HEK293 (cell line): ENCODE measurements at regions not wholly inside any gene's neighbourhood (a gene's known extent, or its start where the extent isn't known, plus 50 kb on each side); places are given as distances from the start of the nearest gene placed in this dataset.

Source experiments
- SCRT2 ChIP-seq: fragments of 450-650 bp; formaldehyde crosslinking; IDR thresholded peaks from 2 replicates; pipeline ENCODE4 v1.5.1; 2016; ENCODE audit warnings: missing biosample characterization, missing genetic modification characterization
- ZNF121 ChIP-seq: fragments of 450-650 bp; formaldehyde crosslinking; IDR thresholded peaks from 2 replicates; pipeline ENCODE4 v1.5.1; 2016; ENCODE audit warnings: missing biosample characterization, missing genetic modification characterization
- ZNF776 ChIP-seq: fragments of 450-650 bp; formaldehyde crosslinking; IDR thresholded peaks from 2 replicates; pipeline ENCODE4 v1.5.0; 2017; ENCODE audit warnings: missing biosample characterization, missing genetic modification characterization, borderline replicate concordance
- TF ChIP-seq, protein P1 (sequence below): fragments of 450-650 bp; formaldehyde crosslinking; IDR thresholded peaks from 2 replicates; pipeline ENCODE4 v1.5.1; 2016; ENCODE audit warnings: missing biosample characterization, missing genetic modification characterization
- TF ChIP-seq, protein P2 (sequence below): fragments of 450-650 bp; formaldehyde crosslinking; optimal IDR thresholded peaks from 2 replicates; pipeline ENCODE3; 2016; ENCODE audit warnings: missing biosample characterization, mild to moderate bottlenecking, missing genetic modification characterization

DNA sequence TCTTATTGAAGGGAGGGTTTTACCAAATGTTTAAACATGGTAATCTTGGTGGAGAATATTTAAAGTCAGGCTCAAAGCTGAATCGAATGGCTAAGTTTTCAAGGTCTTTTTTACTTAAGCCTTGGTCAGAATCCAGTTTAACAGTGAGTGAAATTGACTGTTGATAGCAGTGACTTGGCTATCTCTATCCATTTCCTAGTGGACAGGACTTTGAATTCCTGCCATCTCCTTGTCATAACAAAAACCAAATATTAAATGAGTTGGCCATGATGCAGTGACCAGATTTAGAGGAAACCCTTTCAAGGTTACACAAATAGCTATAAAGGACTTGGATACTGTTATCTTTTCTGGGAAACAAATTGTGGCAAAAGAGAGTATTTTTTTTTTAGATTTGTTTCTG is 92.0 kb downstream of the JRKL start:
- TF ChIP-seq, protein P1, sequence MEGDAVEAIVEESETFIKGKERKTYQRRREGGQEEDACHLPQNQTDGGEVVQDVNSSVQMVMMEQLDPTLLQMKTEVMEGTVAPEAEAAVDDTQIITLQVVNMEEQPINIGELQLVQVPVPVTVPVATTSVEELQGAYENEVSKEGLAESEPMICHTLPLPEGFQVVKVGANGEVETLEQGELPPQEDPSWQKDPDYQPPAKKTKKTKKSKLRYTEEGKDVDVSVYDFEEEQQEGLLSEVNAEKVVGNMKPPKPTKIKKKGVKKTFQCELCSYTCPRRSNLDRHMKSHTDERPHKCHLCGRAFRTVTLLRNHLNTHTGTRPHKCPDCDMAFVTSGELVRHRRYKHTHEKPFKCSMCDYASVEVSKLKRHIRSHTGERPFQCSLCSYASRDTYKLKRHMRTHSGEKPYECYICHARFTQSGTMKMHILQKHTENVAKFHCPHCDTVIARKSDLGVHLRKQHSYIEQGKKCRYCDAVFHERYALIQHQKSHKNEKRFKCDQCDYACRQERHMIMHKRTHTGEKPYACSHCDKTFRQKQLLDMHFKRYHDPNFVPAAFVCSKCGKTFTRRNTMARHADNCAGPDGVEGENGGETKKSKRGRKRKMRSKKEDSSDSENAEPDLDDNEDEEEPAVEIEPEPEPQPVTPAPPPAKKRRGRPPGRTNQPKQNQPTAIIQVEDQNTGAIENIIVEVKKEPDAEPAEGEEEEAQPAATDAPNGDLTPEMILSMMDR, result no peak
- TF ChIP-seq ZNF776 (no peak), SCRT2 (tag by site-specific recombination) (no peak), ZNF121 (tag by site-specific recombination) (no peak)
- TF ChIP-seq, protein P2, sequence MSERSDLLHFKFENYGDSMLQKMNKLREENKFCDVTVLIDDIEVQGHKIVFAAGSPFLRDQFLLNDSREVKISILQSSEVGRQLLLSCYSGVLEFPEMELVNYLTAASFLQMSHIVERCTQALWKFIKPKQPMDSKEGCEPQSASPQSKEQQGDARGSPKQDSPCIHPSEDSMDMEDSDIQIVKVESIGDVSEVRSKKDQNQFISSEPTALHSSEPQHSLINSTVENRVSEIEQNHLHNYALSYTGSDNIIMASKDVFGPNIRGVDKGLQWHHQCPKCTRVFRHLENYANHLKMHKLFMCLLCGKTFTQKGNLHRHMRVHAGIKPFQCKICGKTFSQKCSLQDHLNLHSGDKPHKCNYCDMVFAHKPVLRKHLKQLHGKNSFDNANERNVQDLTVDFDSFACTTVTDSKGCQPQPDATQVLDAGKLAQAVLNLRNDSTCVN (tag by site-specific recombination), result no peak
